Stimulated activated CD4-positive, alpha-beta T cell treated with anti-CD3 and anti-CD28 coated beads, TNF-alpha, amount 100 ng/mL, for 24 hours (primary cell): ENCODE measurements at regions not wholly inside any gene's neighbourhood (a gene's known extent, or its start where the extent isn't known, plus 50 kb on each side); places are given as distances from the start of the nearest gene placed in this dataset.
"Not testable (repeated sequence)": the region's sequence is repeated elsewhere in the genome, so short reads cannot be mapped to it uniquely, and the experiment has no call there.

ENCODE experiments used
- DNase-seq, 3 experiments: peaks; one replicate each; pipeline ENCODE4 v3.0.0-alpha.2; 2020; ENCODE audit warnings: low read depth in 3 of 3

- DNase-seq: not testable (repeated sequence)
Measured at GRCh38 chr7:81222692-81223091, 303.8 kb upstream of the SEMA3C start.

- DNase-seq: no peak
Measured at GRCh38 chr7:81221527-81222217, 302.8 kb upstream of the SEMA3C start.

GRCh38 chr7:81218480-81219106 lies 299.7 kb upstream of the SEMA3C start:
- DNase-seq: no peak

- DNase-seq: no peak
Measured at GRCh38 chr7:81213394-81213793, 294.5 kb upstream of the SEMA3C start.

GRCh38 chr7:81211934-81212320 lies 293.1 kb upstream of the SEMA3C start:
- DNase-seq: no peak

GRCh38 chr7:81211204-81211933 lies 292.5 kb upstream of the SEMA3C start:
- no peak for DNase-seq

- DNase-seq: no peak
Measured at GRCh38 chr7:81210137-81211064, 291.6 kb upstream of the SEMA3C start.

GRCh38 chr7:81209059-81209458 lies 290.2 kb upstream of the SEMA3C start:
- no peak for DNase-seq

GRCh38 chr7:81207801-81208200 lies 288.9 kb upstream of the SEMA3C start:
- DNase-seq: no peak

- no peak for DNase-seq
Measured at GRCh38 chr7:81206667-81207360, 288.0 kb upstream of the SEMA3C start.

GRCh38 chr7:81206217-81206616 lies 287.4 kb upstream of the SEMA3C start:
- no peak for DNase-seq

- DNase-seq: no peak
Measured at GRCh38 chr7:81201188-81201587, 282.3 kb upstream of the SEMA3C start.

- DNase-seq: no peak
Measured at GRCh38 chr7:81198766-81199165, 279.9 kb upstream of the SEMA3C start.

- no peak for DNase-seq
Measured at GRCh38 chr7:81197266-81197665, 278.4 kb upstream of the SEMA3C start.

- no peak for DNase-seq
Measured at GRCh38 chr7:81195033-81195432, 276.2 kb upstream of the SEMA3C start.

GRCh38 chr7:81190997-81191768 lies 272.3 kb upstream of the SEMA3C start:
- no peak for DNase-seq

- DNase-seq: no peak
Measured at GRCh38 chr7:81187753-81188152, 268.9 kb upstream of the SEMA3C start.

GRCh38 chr7:81186691-81187090 lies 267.8 kb upstream of the SEMA3C start:
- no peak for DNase-seq

- DNase-seq: no peak
Measured at GRCh38 chr7:81185072-81185471, 266.2 kb upstream of the SEMA3C start.

GRCh38 chr7:81183326-81183725 lies 264.5 kb upstream of the SEMA3C start:
- no peak for DNase-seq
